ENCODE measurements at regions not wholly inside any gene's neighbourhood (a gene's known extent, or its start where the extent isn't known, plus 50 kb on each side); places are given as distances from the start of the nearest gene placed in this dataset.

DNA sequence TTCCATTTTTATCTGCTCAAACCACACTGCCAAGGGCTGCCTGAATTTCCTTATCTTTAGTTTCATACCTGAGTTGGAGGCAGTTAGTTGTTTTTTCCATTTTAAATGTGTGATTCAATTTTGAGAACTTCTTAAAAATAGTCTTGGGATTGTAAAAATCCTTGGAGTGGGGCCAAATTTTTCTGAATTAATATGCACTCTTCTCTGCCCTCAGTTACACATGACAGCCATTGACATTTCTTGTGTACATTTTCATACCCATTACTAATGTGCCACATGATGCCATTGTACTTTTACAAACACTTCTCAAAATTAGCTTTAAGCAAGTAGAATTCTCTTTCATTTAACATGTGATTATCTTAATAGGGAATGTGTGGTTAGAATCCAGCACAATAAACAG is 141.7 kb downstream of the C3orf38 start:
- TF ChIP-seq, protein P1, sequence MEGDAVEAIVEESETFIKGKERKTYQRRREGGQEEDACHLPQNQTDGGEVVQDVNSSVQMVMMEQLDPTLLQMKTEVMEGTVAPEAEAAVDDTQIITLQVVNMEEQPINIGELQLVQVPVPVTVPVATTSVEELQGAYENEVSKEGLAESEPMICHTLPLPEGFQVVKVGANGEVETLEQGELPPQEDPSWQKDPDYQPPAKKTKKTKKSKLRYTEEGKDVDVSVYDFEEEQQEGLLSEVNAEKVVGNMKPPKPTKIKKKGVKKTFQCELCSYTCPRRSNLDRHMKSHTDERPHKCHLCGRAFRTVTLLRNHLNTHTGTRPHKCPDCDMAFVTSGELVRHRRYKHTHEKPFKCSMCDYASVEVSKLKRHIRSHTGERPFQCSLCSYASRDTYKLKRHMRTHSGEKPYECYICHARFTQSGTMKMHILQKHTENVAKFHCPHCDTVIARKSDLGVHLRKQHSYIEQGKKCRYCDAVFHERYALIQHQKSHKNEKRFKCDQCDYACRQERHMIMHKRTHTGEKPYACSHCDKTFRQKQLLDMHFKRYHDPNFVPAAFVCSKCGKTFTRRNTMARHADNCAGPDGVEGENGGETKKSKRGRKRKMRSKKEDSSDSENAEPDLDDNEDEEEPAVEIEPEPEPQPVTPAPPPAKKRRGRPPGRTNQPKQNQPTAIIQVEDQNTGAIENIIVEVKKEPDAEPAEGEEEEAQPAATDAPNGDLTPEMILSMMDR (IDR thresholded peaks at IDR 0.05; ENCODE audit: insufficient read depth, low read length), result no peak
- TF ChIP-seq, protein P2, sequence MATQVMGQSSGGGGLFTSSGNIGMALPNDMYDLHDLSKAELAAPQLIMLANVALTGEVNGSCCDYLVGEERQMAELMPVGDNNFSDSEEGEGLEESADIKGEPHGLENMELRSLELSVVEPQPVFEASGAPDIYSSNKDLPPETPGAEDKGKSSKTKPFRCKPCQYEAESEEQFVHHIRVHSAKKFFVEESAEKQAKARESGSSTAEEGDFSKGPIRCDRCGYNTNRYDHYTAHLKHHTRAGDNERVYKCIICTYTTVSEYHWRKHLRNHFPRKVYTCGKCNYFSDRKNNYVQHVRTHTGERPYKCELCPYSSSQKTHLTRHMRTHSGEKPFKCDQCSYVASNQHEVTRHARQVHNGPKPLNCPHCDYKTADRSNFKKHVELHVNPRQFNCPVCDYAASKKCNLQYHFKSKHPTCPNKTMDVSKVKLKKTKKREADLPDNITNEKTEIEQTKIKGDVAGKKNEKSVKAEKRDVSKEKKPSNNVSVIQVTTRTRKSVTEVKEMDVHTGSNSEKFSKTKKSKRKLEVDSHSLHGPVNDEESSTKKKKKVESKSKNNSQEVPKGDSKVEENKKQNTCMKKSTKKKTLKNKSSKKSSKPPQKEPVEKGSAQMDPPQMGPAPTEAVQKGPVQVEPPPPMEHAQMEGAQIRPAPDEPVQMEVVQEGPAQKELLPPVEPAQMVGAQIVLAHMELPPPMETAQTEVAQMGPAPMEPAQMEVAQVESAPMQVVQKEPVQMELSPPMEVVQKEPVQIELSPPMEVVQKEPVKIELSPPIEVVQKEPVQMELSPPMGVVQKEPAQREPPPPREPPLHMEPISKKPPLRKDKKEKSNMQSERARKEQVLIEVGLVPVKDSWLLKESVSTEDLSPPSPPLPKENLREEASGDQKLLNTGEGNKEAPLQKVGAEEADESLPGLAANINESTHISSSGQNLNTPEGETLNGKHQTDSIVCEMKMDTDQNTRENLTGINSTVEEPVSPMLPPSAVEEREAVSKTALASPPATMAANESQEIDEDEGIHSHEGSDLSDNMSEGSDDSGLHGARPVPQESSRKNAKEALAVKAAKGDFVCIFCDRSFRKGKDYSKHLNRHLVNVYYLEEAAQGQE (IDR thresholded peaks at IDR 0.05; ENCODE audit: insufficient replicate concordance, low read depth), result no peak
- TF ChIP-seq POLR2AphosphoS5 (IDR thresholded peaks at IDR 0.05; ENCODE audit: low read depth), result no peak
- TF ChIP-seq SPI1 (IDR thresholded peaks at IDR 0.05; ENCODE audit: borderline replicate concordance, low read depth), result no peak
- TF ChIP-seq GABPA (IDR thresholded peaks at IDR 0.05; ENCODE audit: low read depth), result no peak
